T1000 (cell line): ENCODE measurements at regions not wholly inside any gene's neighbourhood (a gene's known extent, or its start where the extent isn't known, plus 50 kb on each side); places are given as distances from the start of the nearest gene placed in this dataset.
"Not testable (repeated sequence)": the region's sequence is repeated elsewhere in the genome, so short reads cannot be mapped to it uniquely, and the experiment has no call there.

Experiments
- DNase-seq: peaks from one replicate; lab custom pipeline; 2025; ENCODE audit warnings: mixed read lengths; lab: John Stamatoyannopoulos, UW

GRCh38 chr2:8118940-8119781, 562.7 kb upstream of the ID2 start:
- no peak for DNase-seq

DNA sequence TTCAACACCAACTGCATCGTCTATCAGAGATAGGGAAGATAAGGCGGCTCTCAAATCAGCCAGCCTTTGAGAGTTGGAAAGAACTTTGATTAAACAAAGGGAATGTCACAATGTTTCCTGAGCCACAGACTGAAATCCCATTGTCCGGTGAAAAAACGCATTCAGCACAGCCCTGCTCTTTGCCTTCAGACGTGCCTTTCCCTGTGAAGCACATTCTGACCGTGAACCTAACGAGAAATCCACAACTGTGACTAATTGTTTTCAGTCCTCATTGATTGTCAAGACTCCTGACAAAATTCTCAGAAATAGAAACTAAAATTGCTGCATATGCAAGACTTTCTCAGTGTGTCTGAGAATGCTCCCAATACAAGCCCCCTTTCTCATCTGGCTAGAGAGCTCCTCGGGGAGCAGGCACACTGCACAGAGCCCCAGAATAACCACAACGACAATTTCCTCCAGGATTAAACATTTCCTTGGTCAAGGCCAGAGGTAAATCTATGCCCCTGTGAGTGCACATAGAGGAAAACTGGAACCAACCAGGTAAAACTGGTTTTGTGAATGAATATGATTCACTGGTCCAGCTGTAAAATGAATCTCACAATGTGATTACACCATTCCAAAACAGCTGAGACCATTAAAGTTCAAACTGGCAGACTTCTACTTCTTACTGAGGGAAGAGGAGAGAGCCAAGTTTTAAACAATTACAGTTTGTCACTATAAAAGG, 561.9 kb upstream of the ID2 start:
- no peak for DNase-seq

GRCh38 chr2:8120506-8120860, 561.4 kb upstream of the ID2 start:
- no peak for DNase-seq

DNA sequence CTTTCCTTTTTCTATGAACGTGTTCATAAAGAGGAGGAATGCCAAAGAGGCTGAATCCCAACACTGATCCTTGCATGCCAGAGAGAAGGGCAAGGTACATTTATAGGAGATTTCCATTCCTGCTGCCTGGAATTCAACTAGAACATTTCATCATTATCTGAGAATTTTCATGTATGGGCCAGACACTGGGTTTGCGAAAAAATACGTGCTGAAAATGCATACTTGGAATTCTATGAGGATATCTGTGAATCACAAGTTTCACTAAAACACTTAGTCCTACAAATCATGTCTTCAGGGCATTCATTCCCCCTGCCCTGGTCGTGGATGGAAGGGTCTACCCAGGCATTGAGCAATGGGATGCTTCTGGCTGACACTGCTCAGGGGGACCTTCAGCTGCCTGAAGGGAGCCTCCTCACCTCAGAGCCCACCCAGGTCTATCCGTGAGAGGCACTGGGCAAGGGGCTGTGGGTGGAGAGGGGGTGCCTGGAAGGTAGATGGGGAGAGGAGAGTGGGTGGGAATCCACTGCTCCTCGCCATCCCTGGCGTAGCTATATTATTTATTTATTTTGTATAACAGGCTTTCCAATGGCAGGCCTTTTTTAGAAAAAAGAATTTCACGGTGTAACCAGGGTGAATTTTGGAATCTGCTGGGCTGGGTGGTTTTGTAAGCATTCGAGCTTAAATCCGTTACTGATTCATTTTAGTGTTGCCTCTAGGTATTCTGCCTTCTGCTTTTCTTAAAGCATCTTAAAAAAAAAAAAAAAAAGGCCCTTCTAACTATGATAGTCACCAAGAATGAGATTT, 560.6 kb upstream of the ID2 start:
- DNase-seq: no peak

GRCh38 chr2:8121826-8122513, 559.9 kb upstream of the ID2 start:
- no peak for DNase-seq

GRCh38 chr2:8122520-8122919, 559.3 kb upstream of the ID2 start:
- DNase-seq: no peak

DNA sequence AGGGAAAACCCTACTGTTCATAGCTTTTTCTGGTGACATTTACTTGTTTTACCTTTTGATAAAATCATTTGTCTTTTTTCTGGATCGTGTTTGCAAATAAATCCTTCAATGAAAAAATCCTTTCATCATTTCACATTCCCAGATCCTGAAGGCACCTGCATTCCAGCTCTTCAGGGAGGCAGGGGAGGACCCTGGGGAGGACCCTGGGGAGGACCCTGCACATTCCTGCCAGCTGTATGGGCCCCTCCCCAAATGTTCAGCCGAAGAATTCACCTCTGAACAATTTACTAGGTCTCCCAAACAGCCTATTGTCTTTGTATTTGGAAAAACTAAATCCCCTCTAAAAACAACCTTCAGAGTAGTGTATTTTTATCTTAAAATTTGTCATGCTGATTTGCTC, 558.4 kb upstream of the ID2 start:
- DNase-seq: no peak

DNA sequence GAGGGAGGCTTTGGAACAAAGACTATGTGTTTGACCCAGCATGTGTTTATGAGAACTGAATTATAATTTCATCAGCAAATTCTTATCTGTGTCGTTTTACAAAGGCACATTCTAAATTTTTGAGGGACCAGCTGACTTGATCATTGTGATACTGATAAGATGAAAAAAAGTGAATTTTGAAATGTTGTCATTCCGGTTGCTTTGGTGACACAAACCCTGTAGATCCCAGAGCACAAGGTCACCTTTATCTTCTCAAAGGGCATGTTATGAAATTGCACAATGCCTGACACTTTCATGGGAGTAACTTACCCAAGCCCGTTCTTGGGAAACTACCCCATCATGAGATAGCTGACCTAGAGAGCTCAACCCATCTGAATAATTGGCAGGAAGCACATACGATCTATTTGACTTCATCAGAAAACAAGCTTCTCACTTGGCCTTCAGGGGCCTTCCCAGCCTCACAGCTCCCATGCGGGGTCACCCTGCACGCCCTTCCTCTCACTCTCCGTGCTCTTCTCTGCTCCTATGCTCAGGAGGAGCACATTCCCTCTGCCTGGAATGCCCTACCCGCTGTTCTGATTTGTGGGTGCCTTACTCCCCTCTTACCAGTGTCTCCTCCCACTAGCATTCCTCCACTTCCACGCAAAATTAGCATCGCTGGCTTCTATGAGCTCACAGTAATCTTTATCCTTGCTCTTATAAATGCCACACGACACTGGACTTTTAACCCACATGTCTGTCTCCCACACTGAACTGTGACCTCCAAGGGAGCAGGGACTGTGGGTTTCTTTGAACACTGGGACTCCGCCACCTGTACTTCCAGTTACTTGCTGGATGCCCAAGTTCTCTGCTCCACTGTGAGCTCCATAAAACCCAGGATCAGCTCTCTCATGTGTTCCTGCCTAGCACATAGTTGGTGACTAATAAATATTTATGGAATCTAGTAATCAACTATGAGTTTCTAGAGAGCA, 555.8 kb upstream of the ID2 start:
- DNase-seq: no peak

GRCh38 chr2:8126783-8127182, 555.1 kb upstream of the ID2 start:
- DNase-seq: no peak

- DNase-seq: not testable (repeated sequence)
Observed at GRCh38 chr2:8131423-8131822, 550.4 kb upstream of the ID2 start.

DNA sequence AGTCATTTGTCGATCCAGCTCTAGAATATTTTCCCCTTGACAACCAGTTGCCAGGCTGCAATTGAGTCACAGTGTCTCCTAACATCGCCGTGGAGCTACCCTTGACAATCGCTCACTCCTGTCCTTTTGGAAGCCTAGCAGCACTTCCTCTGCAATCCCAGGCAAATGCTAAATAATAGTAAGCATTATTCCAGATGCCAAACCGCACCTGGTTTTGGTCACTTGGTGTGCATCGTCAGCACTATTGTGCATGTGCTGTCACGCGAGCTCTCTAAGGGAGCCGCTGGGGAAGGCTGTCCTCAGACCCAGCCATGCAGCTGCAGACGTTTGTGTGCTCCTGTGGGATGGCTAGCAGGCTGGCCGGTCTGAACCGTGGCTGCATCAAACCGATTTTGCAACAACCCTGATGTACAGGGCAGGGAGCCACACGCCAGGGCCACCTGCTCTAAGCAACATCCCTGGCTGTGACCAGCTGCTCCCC, 549.5 kb upstream of the ID2 start:
- DNase-seq: no peak

GRCh38 chr2:8132879-8133278, 549.0 kb upstream of the ID2 start:
- no peak for DNase-seq

DNA sequence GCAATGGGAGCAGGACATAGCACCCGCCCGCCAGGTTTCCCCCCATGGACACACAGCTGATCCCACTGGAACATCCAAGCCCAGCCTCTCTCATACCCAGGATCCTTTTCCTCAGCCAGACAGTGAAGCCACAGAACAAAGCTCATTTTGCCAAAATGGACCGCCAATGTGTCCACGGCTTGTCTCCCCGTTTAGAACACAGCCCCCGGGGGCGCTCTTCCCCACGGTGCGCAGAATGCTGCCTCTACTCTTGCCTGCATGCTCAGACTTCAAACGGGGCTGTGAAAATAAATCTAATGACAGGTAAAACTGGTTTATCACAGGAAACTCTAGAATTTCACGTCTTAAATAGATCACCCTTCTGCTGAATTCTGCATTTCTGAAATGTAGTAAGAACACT, 548.5 kb upstream of the ID2 start:
- no peak for DNase-seq

- DNase-seq: no peak
Observed at GRCh38 chr2:8133913-8134472, 547.9 kb upstream of the ID2 start.

DNA sequence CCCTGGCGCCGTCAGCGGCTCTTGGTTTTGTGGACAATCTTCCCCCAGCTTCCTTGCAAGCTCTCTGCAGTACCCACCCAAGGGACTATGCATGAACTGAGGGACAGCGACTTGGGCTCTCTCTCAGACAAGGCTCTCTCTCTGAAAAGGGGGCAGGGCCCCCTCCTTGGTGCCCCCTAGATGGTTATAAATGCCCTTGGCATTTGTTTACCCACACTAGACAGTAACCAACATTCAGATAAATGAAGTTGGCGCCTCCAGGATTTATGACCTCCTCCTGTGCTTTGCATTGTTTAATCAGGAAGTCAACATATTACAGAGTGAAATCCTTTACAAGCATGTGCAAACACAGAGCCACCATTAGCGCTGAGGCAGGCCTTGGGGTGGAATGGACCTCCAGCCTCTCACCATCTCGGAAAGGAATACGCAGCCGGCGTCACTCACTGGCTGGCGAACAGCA, 547.4 kb upstream of the ID2 start:
- DNase-seq: no peak

DNA sequence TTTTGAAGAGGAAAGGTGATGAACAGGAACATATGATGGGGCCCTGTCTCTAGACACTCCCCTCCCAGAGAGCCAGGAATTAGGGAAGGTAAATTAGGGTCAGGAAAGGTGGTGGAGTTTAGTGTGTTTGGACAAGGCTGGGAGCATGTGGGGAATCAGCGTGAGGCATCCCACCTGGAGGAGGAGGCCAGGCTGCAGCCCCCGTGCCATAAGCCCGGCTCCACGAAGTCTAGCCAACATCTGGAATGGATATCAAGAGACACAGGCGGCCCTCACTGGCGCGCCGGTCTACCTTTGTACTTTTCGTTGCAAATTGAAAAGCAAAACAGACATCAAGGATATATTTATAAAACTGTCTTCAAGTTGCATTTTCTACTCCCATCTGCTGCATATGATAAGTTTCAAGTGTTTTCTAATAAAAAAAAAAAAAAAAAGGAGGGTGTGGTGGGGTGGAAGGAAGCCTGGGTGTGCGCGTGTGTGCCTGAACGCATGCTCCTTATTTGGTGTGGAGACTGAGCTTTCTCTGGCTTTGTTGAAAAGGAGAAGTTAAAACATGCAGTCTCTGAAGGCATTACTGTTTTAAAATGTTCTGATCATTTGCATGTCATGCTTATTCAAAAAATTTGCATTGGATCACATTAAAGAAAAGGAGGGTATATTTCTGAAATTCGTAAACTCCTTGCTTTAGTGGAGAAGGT, 546.7 kb upstream of the ID2 start:
- DNase-seq: no peak

- no peak for DNase-seq
Observed at GRCh38 chr2:8137801-8138200, 544.1 kb upstream of the ID2 start.

DNA sequence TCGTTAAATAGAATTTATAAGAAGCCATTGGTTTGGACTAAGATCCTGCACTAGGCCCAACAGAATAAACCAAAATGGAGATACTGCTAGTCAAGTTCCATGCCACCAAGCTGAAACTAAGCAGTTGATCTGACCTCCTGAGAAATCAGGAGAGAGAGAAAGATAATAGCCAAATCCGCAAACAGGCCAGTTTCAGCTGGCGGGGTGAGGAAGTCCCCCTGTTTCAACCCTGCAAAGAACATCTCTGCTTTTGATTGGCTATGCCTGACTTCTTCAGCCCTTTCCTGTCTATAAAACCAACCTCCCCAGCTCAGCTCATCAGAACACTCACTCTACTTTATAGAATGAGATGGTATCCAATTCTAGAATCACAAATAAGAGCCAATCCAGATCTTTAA, 543.3 kb upstream of the ID2 start:
- DNase-seq: no peak

- no peak for DNase-seq
Observed at GRCh38 chr2:8138923-8139667, 542.8 kb upstream of the ID2 start.
